Right ventricle myocardium superior (tissue), 1 donor: ENCODE measurements at regions not wholly inside any gene's neighbourhood (a gene's known extent, or its start where the extent isn't known, plus 50 kb on each side); places are given as distances from the start of the nearest gene placed in this dataset.

Experiments
- ATAC-seq: fragments of 200-7000 bp; cut with Tn5 transposase; one replicate; pipeline ENCODE4 v1.9.1; 2020; ENCODE audit warnings: mild to moderate bottlenecking; ENCODE audit not compliant: poor library complexity
- DNase-seq: peaks from one replicate; pipeline ENCODE4 v3.0.0-alpha.2; 2020
- intact Hi-C: fragments of 100-400 bp; cut with DNase I; formaldehyde crosslinking; loops from one replicate; pipeline ENCODE4 v1.11.2; 2022
- donor health status: DM: no; HTN: yes; CAD: no; lungs with severe emphysema.

DNA sequence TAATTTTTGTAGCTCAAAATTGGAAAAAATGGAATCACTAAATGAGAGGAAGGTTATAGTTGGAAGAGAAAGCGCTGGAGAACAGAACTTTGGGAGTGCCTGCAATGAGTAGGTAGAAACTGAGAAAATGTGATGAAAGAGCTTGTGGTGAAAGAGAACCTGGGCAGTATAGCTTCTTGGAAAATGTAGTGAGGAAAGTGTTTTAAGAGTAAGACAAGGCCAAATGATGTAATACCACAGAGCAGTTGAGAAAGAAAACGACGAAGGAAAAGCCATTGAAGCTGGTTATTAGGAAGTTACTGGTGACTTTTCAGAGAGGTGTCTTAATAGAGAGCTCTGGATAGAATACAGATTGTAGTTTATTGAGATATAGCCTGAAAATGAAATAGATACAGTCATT, 255.3 kb downstream of the AEBP2 start:
- intact Hi-C loops: no loop called here
- DNase-seq (no peak), ATAC-seq (no peak)

DNA sequence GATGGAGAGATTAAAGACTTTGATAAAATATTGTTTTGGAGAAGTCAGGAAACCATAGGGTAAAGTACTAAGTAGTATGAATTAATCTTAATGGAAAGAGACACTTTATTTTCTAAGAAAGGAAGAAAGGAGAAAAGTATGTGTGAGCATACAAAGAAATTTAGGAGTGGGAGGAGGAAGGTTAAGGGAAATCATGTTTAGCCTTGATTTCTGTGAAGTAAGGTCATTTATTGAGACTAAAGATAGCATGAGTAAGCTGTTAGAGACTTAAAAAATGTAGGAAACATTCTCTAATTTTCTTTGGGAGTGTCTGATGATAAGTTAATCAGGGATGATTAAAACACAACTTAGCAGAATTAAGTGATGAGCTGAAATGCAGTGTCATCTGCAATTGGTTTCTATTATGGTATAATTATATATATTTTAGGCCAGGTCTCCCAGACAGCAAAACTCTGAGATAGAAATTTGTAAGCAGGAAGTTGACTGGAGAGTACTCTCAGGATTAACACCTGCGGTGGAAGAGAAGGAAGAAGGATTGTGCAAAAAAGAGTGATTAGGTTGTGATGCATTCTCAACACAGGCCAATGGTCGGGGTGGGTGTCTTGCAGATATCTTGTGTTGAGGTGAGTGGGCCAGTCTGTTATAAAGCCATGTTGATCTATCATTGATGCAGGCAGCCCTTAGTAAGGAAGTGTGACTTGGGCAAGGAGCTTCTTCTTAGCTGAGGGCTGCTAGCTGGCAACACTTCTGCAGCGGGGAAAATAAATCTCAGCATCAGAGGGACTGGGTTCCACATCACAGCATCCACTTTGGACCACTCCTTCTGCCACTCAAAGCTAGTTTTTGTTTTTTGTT, 256.2 kb downstream of the AEBP2 start:
- ATAC-seq (no peak), DNase-seq (no peak)
- intact Hi-C loops: no loop called here

DNA sequence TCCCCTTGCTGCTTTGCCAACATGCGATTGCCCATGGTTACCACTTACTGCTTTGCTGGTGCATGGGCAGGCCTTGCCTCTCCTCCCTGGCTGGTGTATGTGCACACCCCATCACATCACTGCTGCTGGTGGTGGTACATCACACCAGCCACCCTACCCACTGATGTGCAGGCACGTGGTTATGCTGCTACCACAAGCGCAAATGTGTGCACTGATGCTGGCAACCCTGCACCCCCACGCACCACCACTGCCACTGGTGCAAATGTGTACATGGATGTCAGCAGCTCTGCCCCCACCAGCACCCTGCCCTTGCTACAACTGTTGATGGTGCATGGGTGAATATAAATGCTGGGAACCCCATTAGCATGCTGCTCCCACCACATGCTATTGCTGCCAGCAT, 261.7 kb downstream of the AEBP2 start:
- DNase-seq (no peak), ATAC-seq (no peak)
- intact Hi-C loops: no loop called here

DNA sequence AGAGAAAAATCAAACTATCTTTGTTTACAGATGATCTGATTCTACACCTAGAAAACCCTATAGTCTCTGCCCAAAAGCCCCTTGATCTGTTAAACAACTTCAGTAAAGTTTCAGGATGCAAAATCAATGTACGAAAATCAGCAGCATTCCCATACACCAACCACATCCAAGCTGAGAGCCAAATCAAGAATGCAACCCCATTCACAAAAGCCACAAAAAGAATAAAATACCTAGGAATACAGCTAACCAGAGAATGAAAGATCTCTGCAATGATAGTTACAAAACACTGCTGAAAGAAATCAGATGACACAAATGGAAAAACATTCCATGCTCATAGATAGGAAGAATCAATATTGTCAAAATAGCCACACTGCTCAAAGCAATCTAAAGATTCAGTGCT, 265.7 kb downstream of the AEBP2 start:
- ATAC-seq (no peak), DNase-seq (no peak)
- intact Hi-C loops: no loop called here

DNA sequence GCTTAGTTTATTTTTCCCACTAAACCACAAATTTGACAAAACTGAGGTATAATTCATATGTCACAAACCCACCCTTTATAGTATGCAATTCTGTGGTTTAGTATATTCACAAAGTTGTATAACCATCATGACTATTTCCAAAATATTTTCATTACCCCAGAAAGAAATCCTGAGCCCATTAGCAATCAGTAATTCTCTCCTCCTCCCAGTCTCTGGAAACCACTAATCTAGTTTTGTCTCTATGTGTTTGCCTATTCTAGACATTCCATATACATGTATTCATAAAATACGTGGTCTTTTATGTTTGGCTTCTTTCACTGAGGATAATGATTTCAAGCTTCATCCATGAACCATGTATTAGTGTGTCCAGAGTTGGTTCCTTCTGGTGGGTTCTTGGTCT, 267.6 kb downstream of the AEBP2 start:
- ATAC-seq (no peak), DNase-seq (no peak)
- intact Hi-C loops: no loop called here

DNA sequence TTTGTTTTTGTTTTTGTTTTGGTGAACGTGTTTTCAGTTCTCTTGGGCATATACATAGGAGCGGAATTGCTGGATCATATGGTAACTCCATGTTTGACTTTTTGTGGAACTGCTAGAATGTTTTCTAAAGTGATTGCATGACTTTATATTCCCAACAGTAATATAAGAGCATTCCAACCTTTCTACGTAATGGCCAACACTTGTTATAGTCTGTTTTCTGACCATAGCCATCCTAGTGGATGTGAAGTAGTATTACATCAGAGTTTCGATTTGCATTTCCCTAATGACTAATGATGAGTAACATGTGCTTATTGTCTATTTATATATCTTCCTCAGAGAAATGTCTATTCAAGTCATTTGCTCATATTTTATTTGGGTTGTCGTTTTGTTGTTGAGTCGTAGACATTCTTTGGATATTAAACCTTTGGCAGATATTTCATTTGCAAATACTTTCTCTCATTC, 268.7 kb downstream of the AEBP2 start:
- no peak for ATAC-seq
- intact Hi-C loops: no loop called here
- no peak for DNase-seq

DNA sequence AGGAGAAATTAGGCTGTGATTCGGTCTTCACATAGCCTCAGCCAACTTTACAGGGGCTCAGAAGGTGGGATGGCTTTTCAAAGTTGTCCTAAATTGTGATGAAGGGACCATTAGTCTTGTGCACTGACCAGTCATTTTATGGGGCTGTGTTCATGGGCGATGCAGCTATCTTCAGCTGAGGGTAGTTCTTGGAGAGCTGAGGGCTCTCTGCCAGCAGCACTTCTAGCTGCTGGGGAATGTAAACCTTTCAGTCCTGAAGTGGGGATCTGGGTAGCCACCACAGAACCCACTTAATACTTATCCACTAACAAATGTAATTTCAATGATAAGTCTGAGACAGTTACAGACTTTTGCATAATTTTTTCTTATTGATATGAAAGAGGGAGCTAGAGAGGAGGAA, 270.6 kb downstream of the AEBP2 start:
- ATAC-seq (no peak), DNase-seq (no peak)
- intact Hi-C loops: no loop called here

DNA sequence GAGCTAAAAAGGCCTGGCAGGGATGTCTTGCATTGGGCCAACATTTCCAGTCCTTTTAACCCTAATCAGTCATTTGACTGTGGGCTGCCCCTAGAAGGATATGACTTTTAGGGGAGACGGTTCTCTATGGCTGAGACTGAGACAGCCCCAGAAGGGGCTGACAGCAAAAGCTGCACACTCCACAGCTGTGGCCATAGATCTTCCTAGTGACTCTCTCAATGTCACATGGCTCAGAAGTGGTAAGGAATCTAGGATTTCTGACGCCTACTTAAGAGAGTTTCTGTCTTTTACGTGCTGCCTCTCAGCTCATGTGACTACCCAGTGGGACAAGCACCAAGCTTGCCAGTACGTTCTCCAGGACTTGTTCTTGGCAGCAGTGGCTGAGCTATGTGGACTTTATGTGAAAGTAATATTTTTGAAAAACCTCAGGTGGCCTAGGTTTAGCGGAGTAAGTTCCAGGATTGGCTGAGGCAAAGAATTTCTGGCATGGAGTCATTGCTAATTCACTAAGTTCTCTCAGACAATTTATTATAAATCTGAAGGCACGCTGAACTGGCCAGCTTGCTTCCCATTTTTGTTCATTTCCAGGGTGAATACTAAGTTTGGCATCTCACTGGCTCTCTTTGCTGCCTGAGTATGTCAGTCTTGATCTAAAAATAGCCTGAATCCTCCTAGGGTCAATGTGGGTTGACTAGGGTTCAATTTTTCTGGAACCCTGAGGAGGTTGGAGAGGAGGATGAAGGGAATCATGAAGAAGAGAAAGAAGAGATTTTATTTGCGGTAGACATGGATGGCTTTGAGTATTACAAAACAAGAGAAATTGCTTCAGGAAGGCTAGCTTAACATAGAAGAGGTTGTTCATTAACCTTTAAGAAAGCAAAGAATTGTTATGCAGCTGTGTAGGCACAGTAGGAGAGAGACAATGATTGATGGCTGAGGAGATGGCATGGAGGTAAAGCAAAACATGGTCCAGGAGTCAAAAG, 271.8 kb downstream of the AEBP2 start:
- DNase-seq: no peak
- intact Hi-C loops: no loop called here
- ATAC-seq: peak; percentile 67

DNA sequence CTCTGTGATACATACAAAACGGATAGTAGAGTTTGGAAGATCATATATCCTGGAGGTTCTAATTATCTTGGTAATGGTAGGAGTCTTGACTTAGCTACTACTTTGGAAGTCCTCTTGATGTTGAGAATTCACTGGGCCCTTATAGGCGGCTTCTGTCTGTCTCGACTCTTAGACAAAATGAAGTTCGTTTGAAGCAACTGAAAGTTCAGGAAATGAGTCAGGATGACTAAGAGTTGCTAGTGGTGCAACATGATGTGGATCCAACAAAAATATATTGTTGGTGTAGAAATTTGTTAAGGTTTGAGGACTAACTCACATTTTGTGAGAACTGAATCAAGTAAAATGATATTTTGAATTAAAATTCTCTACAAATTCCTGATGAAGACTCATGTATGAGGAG, 272.7 kb downstream of the AEBP2 start:
- intact Hi-C loops: no loop called here
- ATAC-seq: no peak
- no peak for DNase-seq

DNA sequence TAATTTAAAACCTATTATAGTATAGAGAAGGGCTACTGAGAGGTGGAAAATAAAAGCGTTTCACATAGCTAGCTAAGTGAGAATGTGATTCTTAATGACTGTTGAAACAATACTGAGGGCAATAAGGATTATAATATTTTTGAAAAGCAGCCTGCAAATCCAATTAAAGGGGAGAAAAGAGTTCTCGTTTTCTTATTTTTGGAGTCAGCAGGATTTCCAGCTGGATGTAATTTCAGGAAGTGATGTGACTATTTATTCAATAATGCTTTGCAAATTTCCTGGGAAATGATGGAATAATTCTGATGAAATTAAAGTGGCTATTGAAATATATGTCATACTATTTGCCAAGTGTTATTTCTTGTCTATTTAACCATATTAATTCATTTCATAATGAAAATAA, 279.1 kb downstream of the AEBP2 start:
- intact Hi-C loops: no loop called here
- ATAC-seq: no peak
- DNase-seq: no peak

DNA sequence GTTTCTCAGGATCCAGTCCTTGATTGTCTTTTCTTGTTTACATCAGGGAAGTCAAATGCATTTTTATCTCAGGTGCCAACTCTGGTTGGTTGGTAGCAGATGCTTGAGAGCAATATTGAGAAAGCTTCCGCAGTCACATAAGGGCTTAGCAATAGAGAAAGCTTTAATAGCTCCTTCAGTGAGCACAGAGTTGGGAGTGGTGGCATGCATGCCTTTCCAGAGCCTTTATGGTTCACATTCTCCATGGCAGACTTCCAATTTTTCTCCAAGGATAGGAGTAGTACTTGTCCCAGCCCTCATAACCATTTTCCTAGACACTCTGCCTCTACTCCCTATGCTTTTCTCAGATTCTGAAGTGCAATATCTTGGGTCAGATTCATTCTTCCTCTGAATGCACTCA, 280.4 kb downstream of the AEBP2 start:
- DNase-seq (no peak), ATAC-seq (no peak)
- intact Hi-C loops: no loop called here

DNA sequence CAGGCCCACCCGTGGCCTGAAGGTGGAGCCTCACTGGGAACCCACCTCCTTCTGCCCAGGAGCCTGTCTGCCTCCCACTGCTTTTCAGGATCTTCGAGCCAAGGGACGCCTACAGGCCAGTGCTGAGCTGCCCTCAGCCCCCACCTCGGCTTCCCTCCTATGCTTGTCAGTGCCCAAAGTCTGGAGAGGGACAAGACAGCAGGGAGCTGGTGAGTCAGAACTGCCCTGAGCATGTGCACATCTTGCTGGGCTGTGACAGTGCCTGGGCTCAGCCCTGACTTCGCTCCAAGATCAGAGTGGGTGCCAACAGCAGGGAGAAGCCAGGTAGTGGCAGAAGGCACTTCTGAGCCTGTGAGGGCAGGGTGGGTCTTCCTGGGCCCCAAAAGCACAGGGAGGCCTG, 286.8 kb downstream of the AEBP2 start:
- ATAC-seq: no peak
- intact Hi-C loops: no loop called here
- DNase-seq: no peak

DNA sequence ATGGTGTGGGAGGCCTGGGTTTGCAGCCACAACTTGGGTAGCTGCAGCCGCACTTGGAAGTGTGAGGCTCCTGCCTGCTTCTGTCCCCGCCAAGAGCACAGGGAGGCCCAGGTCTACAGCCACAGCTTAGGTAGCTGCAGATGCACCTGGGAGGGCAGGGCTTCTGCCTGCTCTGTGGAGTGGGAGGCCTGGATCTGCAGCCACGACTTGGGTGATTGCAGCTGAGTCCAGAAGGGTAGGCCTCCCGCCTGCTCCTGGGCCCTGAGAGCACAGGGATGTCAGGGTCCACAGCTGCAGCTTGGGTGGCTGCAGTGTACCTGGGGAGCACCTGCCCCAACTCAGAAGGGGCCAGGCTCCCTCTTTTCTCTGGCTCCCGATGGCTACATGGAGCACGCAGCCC, 287.3 kb downstream of the AEBP2 start:
- DNase-seq: no peak
- intact Hi-C loops: no loop called here
- no peak for ATAC-seq

DNA sequence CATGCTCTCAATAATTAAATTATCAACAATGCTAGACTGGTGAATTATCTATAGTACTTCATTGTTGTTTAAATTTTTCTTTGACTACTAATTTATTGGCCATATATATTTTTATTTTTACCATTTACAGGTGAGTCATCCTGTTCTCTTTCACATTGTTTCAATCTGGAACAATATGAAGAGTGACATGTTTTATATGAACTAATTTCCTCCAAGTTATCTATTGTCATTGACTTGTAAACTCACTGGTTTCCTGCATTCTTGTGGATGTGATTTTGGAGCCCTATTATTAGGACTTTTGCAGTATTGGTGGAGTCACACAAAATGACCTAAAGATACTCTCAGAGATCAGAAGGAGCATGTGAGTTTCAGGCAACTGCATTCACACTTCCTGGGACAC, 297.7 kb downstream of the AEBP2 start:
- ATAC-seq (no peak), DNase-seq (no peak)
- intact Hi-C loops: no loop called here

DNA sequence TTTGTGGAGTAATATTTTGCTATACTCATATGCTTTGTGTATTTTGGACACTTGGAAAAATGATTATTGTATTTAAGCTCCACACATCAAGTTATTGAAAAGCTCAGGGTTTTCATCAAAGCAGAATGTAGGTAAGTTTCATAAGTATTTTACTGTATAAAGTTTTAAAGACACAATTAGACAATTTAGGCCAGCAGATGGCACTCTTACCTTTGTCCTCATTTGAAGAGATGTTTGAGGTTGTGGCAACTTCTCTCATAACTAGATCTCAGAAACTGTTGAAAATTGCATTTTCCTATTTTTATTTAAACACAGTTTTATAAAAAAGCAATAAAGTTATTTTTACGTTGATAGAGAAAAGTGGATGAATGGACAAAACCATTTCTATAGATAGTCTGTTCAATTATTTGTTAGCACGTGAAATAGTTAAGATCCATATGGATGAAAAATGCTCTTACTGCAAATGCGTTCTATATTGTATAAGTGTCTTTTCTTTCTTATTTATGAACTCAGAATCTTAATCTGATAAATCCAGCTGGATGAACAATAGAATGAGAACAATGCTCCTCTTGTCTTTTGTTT, 300.0 kb downstream of the AEBP2 start:
- ATAC-seq (peak; percentile 77), DNase-seq (no peak)
- intact Hi-C loops: no loop called here

DNA sequence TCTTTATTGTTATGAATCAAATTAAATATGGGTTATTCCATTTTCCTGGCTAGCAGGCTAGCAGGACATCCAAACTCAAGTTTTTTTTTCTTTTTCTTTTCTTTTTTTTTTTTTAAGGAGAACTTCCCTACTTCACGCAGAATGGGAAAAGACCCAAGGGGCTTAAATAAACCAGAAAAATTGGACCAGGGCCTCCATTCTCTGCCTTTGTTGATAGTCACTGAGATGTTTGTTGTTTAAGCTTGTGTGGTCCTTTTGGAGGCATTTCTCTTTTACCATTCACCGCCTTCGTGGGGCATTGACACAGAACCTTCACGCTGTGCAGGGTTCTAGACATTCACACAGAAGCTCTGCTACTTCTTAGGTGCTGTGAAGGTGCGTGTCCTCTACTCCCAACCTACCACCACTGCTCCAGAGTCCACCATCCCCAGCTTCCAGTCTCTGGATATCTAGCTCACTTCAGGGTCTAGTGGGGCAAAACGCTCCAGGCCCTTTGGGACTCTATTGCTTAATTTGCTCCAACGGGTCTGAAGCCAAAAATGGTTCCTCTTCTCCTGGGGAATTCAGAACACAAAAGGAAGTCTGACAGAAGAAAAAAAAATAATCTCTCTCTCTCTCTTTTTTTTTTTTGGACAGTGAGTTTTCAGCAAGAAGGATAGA, 301.3 kb downstream of the AEBP2 start:
- DNase-seq: no peak
- intact Hi-C loops: loop anchor here (10.0 kb wide), 1 partner anchor 634 kb away; no protein-coding TSS in a partner anchor
- ATAC-seq: peak; percentile 56

DNA sequence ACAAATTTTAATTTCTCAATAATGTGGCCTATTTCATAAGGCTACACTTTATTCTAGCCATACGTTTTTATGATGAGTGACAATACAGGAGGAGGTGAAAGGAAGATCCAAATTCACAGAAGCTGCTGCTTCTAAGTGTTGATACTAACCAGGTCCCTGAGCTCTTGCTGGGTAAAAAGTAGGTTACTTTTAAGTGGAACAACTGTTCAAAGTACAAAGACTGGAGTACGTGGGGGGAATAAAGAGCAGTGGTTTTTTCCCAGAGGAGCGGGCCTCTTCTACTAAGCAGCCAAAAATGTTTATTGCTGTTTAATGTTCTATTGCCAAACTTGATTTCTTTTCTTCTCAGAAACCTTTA, 301.8 kb downstream of the AEBP2 start:
- intact Hi-C loops: loop anchor here (10.0 kb wide), 1 partner anchor 634 kb away; no protein-coding TSS in a partner anchor
- ATAC-seq (peak; percentile 39), DNase-seq (no peak)

DNA sequence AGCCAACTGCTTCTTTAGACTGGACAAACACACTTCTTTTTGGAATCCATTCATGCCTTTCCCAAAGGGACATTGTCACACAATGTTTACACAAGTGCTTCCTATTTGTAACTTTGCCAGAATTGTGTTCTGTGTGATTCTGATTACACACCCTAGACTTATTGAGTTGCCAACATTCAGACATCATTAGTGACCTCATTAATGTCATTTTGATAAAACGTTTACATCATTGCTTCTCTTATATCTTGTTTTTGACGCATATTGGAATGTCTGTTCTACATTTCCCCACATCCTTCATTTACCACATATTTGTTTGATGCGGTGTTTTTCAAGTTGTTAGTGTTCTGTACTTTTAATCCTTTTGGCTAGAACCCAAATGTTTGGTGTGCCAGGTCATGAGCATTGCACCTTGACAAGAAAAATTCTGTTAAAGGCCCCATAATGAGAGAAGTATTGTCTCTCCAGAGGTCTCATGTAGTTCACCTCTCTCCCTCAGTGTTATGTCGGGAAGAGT, 305.5 kb downstream of the AEBP2 start:
- no peak for DNase-seq
- peak; percentile 75 for ATAC-seq
- intact Hi-C loops: loop anchor here (10.0 kb wide), 1 partner anchor 630 kb away; no protein-coding TSS in a partner anchor

DNA sequence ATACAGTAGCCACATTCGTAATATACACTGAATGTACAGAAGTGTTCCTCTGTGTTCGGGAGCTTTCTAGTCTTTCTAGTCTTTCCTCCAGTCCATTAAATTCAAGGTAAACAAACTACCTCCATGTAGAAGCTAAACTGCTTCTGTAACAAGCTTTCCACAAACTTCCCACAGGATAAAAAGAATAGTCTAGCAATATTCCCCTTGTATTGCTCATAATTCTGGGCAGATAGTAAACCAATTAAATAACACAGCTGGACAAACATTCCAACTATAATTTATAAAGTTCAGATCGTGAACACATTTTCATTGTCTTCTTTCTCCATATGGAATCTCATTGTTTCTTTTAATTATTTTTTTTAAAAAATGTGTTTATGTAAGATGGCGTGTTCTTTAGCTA, 307.2 kb downstream of the AEBP2 start:
- ATAC-seq (no peak), DNase-seq (no peak)
- intact Hi-C loops: loop anchor here (10.0 kb wide), 1 partner anchor 628 kb away; no protein-coding TSS in a partner anchor
